Kidney epithelial cell (primary cell): ENCODE measurements at regions not wholly inside any gene's neighbourhood (a gene's known extent, or its start where the extent isn't known, plus 50 kb on each side); places are given as distances from the start of the nearest gene placed in this dataset.

ENCODE experiments used
- DNase-seq: peaks from one replicate; pipeline ENCODE4 v3.0.0-alpha.2; 2010; ENCODE audit warnings: low read depth
- H3K27me3 ChIP-seq: 2 replicates; pipeline ENCODE4 v1.6.0; 2011; ENCODE audit warnings: low read length; ENCODE audit not compliant: control insufficient read depth, insufficient read depth
- H3K36me3 ChIP-seq: 2 replicates; pipeline ENCODE4 v1.5.1; 2011; ENCODE audit warnings: low read length; ENCODE audit not compliant: control insufficient read depth, insufficient read depth
- H3K4me3 ChIP-seq: 2 replicates; pipeline ENCODE4 v1.5.1; 2011; ENCODE audit warnings: low read depth, mild to moderate bottlenecking, control low read depth, low read length
- CTCF ChIP-seq: IDR thresholded peaks from 2 replicates; pipeline ENCODE4 v1.5.1; 2011; ENCODE audit warnings: mild to moderate bottlenecking, moderate library complexity, low read length, control low read depth, inconsistent platforms; ENCODE audit not compliant: insufficient read depth, poor library complexity, severe bottlenecking

GRCh38 chr20:51335329-51335841 is 207.1 kb downstream of the NFATC2 start:
- no peak for TF ChIP-seq CTCF
- no peak overlapping the region for H3K4me3 ChIP-seq
- peak; percentile 72 for DNase-seq
- no peaks in the 10 kb centered on the region for H3K36me3 ChIP-seq
- no peaks in the 10 kb centered on the region for H3K27me3 ChIP-seq

- H3K36me3 ChIP-seq: no peaks in the 10 kb centered on the region
- DNase-seq: no peak
- H3K4me3 ChIP-seq: no peak overlapping the region
- H3K27me3 ChIP-seq: no peaks in the 10 kb centered on the region
- TF ChIP-seq CTCF: no peak
Measured at GRCh38 chr20:51334609-51335008, 207.9 kb downstream of the NFATC2 start.

GRCh38 chr20:51333971-51334370 is 208.5 kb downstream of the NFATC2 start:
- Histone ChIP-seq H3K27me3 (no peaks in the 10 kb centered on the region), H3K36me3 (no peaks in the 10 kb centered on the region), H3K4me3 (no peak overlapping the region)
- no peak for DNase-seq
- no peak for TF ChIP-seq CTCF

GRCh38 chr20:51333446-51333845 is 209.1 kb downstream of the NFATC2 start:
- DNase-seq: no peak
- Histone ChIP-seq H3K4me3 (no peak overlapping the region), H3K36me3 (no peaks in the 10 kb centered on the region), H3K27me3 (no peaks in the 10 kb centered on the region)
- TF ChIP-seq CTCF: no peak

- Histone ChIP-seq H3K36me3 (no peaks in the 10 kb centered on the region), H3K4me3 (no peak overlapping the region), H3K27me3 (no peaks in the 10 kb centered on the region)
- DNase-seq: peak; percentile 37
- no peak for TF ChIP-seq CTCF
Measured at GRCh38 chr20:51331481-51331880, 211.0 kb downstream of the NFATC2 start.

GRCh38 chr20:51329845-51330244 is 212.7 kb downstream of the NFATC2 start:
- no peak for TF ChIP-seq CTCF
- H3K27me3 ChIP-seq: no peaks in the 10 kb centered on the region
- DNase-seq: no peak
- no peaks in the 10 kb centered on the region for H3K36me3 ChIP-seq
- no peak overlapping the region for H3K4me3 ChIP-seq
